HCT116 (cell line): ENCODE measurements at regions not wholly inside any gene's neighbourhood (a gene's known extent, or its start where the extent isn't known, plus 50 kb on each side); places are given as distances from the start of the nearest gene placed in this dataset.

Source experiments
- CTCF ChIP-seq, 3 experiments: fragments of 200-600 bp in 1 of 3; sonication (generic) in 1 of 3; IDR thresholded peaks in 2 of 3; conservative IDR thresholded peaks in 1 of 3; 2 replicates each; pipeline ENCODE4 v1.5.1; 2012 to 2017; ENCODE audit warnings: low read depth in 2 of 3, low read length in 2 of 3, antibody characterized with exemption in 1 of 3, borderline replicate concordance in 1 of 3, control low read depth in 1 of 3, mild to moderate bottlenecking in 1 of 3, mixed read lengths in 1 of 3, mixed run types in 1 of 3, moderate library complexity in 1 of 3; ENCODE audit not compliant: insufficient read depth in 1 of 3
- EZH2phosphoT487 ChIP-seq: fragments of 200-600 bp; IDR thresholded peaks from 2 replicates; pipeline ENCODE4 v1.6.1; 2018; ENCODE audit warnings: antibody characterized with exemption, borderline replicate concordance
- RAD21 ChIP-seq: IDR thresholded peaks from 2 replicates; pipeline ENCODE4 v1.6.1; 2012; ENCODE audit warnings: low read depth, mild to moderate bottlenecking
- YY1 ChIP-seq: IDR thresholded peaks from 2 replicates; pipeline ENCODE4 v1.6.1; 2011; ENCODE audit warnings: low read length, low read depth, moderate library complexity, mild to moderate bottlenecking; ENCODE audit not compliant: insufficient replicate concordance; ENCODE audit errors: extremely low read depth
- ZNF274 ChIP-seq: fragments of 200-500 bp; sonication (Bioruptor generic); IDR thresholded peaks from 2 replicates; pipeline ENCODE4 v1.6.1; 2014; ENCODE audit warnings: mild to moderate bottlenecking, low read depth, low read length, inconsistent platforms

DNA sequence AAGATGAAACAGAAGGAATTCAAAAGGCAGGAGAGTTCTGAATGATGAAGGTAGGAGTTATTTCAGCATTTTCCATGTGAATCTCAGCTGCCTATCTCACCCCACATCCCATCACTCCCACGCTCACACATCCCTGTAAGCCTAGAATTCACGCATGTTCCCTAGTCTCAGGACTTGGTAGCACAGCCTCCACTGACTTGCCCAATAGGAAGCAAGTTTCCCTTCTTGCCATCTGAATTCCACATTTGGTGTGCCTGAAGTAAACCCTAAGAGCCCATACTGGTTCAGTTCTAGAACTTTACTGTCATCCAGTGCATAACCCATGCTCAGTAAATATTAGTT is 56.6 kb downstream of the STYXL2 start:
- TF ChIP-seq RAD21 (no peak), CTCF (IDR thresholded peaks at IDR 0.05 in 2 of 3, conservative IDR thresholded peaks at IDR 0.05 in 1 of 3; ENCODE audit: borderline replicate concordance in 1 of 3, insufficient read depth in 1 of 3, low read depth in 2 of 3, low read length in 2 of 3) (no peak), ZNF274 (no peak), YY1 (no peak), EZH2phosphoT487 (no peak)
